ENCODE measurements at regions not wholly inside any gene's neighbourhood (a gene's known extent, or its start where the extent isn't known, plus 50 kb on each side); places are given as distances from the start of the nearest gene placed in this dataset.

- no peak for TF ChIP-seq CTCF (IDR thresholded peaks at IDR 0.05; ENCODE audit: low read length)
- no peak for TF ChIP-seq EZH2 (IDR thresholded peaks at IDR 0.05; ENCODE audit: borderline replicate concordance, low read length)
Measured at GRCh38 chr6:40960742-40961430, 78.1 kb downstream of the UNC5CL start.
